Stimulated activated CD8-positive, alpha-beta memory T cell treated with anti-CD3 and anti-CD28 coated beads, Interleukin-2, amount 100 ng/mL, for 48 hours (primary cell): ENCODE measurements at regions not wholly inside any gene's neighbourhood (a gene's known extent, or its start where the extent isn't known, plus 50 kb on each side); places are given as distances from the start of the nearest gene placed in this dataset.
"Not testable (repeated sequence)": the region's sequence is repeated elsewhere in the genome, so short reads cannot be mapped to it uniquely, and the experiment has no call there.

Source experiments
- DNase-seq, 2 donors: peaks; one replicate each; pipeline ENCODE4 v3.0.0-alpha.2; 2020; ENCODE audit warnings: low read depth in 2 of 2

- no peak for DNase-seq
Observed at GRCh38 chr13:80742033-80742432, 401.1 kb upstream of the SPRY2 start.

GRCh38 chr13:80740071-80740470 lies 399.1 kb upstream of the SPRY2 start:
- no peak for DNase-seq

- DNase-seq: no peak
Observed at GRCh38 chr13:80737513-80737912, 396.6 kb upstream of the SPRY2 start.

GRCh38 chr13:80727321-80727975 lies 386.5 kb upstream of the SPRY2 start:
- DNase-seq: no peak

GRCh38 chr13:80726868-80727267 lies 385.9 kb upstream of the SPRY2 start:
- no peak for DNase-seq

GRCh38 chr13:80721689-80722088 lies 380.8 kb upstream of the SPRY2 start:
- DNase-seq: no peak

- no peak for DNase-seq
Observed at GRCh38 chr13:80718970-80719369, 378.0 kb upstream of the SPRY2 start.

GRCh38 chr13:80717776-80718175 lies 376.9 kb upstream of the SPRY2 start:
- DNase-seq: no peak

- no peak for DNase-seq
Observed at GRCh38 chr13:80716610-80717081, 375.7 kb upstream of the SPRY2 start.

- DNase-seq: no peak
Observed at GRCh38 chr13:80712026-80712425, 371.1 kb upstream of the SPRY2 start.

GRCh38 chr13:80708791-80709190 lies 367.9 kb upstream of the SPRY2 start:
- no peak for DNase-seq

GRCh38 chr13:80707000-80707983 lies 366.4 kb upstream of the SPRY2 start:
- no peak for DNase-seq

- no peak for DNase-seq
Observed at GRCh38 chr13:80706164-80706471, 365.2 kb upstream of the SPRY2 start.

- DNase-seq: no peak
Observed at GRCh38 chr13:80705371-80706163, 364.6 kb upstream of the SPRY2 start.

- DNase-seq: no peak
Observed at GRCh38 chr13:80704369-80704768, 363.4 kb upstream of the SPRY2 start.

- no peak for DNase-seq
Observed at GRCh38 chr13:80695841-80696240, 354.9 kb upstream of the SPRY2 start.

GRCh38 chr13:80691814-80692213 lies 350.9 kb upstream of the SPRY2 start:
- DNase-seq: not testable (repeated sequence)

- no peak for DNase-seq
Observed at GRCh38 chr13:80690208-80690607, 349.3 kb upstream of the SPRY2 start.

GRCh38 chr13:80688593-80688992 lies 347.7 kb upstream of the SPRY2 start:
- no peak for DNase-seq

- no peak for DNase-seq
Observed at GRCh38 chr13:80685942-80686341, 345.0 kb upstream of the SPRY2 start.

GRCh38 chr13:80684217-80684991 lies 343.5 kb upstream of the SPRY2 start:
- no peak for DNase-seq
